ENCODE measurements at regions not wholly inside any gene's neighbourhood (a gene's known extent, or its start where the extent isn't known, plus 50 kb on each side); places are given as distances from the start of the nearest gene placed in this dataset.

GRCh38 chr12:105479710-105480109 is 149.2 kb downstream of the C12orf75 start:
- H2AFZ ChIP-seq (ENCODE audit: low read length): no peak overlapping the region
- no peak overlapping the region for H3K4me2 ChIP-seq (ENCODE audit: low read depth, low read length, poor library complexity, severe bottlenecking)
- no peaks in the 10 kb centered on the region for H3K79me2 ChIP-seq (ENCODE audit: low read length)

GRCh38 chr12:105480162-105480561 is 149.7 kb downstream of the C12orf75 start:
- H3K9ac ChIP-seq (ENCODE audit: low read length): no peak overlapping the region
- no peaks in the 10 kb centered on the region for H3K27me3 ChIP-seq (ENCODE audit: low read length)
- no peak overlapping the region for H3K27ac ChIP-seq (ENCODE audit: low read length)
- H3K4me1 ChIP-seq (ENCODE audit: low read length): peaks cover 7% of the 10 kb centered on the region
- H3K9me3 ChIP-seq (ENCODE audit: low read length): no peaks in the 10 kb centered on the region
- no peaks in the 10 kb centered on the region for H3K79me2 ChIP-seq (ENCODE audit: low read length)
- no peak overlapping the region for H3K4me2 ChIP-seq (ENCODE audit: low read depth, low read length, poor library complexity, severe bottlenecking)
- H3K36me3 ChIP-seq (ENCODE audit: insufficient read depth, low read length): no peaks in the 10 kb centered on the region
- H3K4me3 ChIP-seq (ENCODE audit: low read length): no peak overlapping the region
- no peaks in the 10 kb centered on the region for H3K9me2 ChIP-seq (replicated peaks; ENCODE audit: insufficient read depth, low read length)
- H4K20me1 ChIP-seq (ENCODE audit: insufficient read depth, low read depth, low read length): no peaks in the 10 kb centered on the region
- no peak for DNase-seq
- no peak overlapping the region for H2AFZ ChIP-seq (ENCODE audit: low read length)

More at GRCh38 chr12:105479710-105480109, 149.2 kb downstream of the C12orf75 start:
- no peak overlapping the region for H3K4me3 ChIP-seq (ENCODE audit: low read length)
- no peaks in the 10 kb centered on the region for H4K20me1 ChIP-seq (ENCODE audit: insufficient read depth, low read depth, low read length)
- no peaks in the 10 kb centered on the region for H3K9me2 ChIP-seq (replicated peaks; ENCODE audit: insufficient read depth, low read length)
- DNase-seq: no peak
- H3K27me3 ChIP-seq (ENCODE audit: low read length): no peaks in the 10 kb centered on the region
- H3K36me3 ChIP-seq (ENCODE audit: insufficient read depth, low read length): no peaks in the 10 kb centered on the region
- no peak overlapping the region for H3K9ac ChIP-seq (ENCODE audit: low read length)
- H3K9me3 ChIP-seq (ENCODE audit: low read length): no peaks in the 10 kb centered on the region
- H3K27ac ChIP-seq (ENCODE audit: low read length): no peak overlapping the region
- H3K4me1 ChIP-seq (ENCODE audit: low read length): peaks cover 7% of the 10 kb centered on the region

- Histone ChIP-seq H3K36me3 (ENCODE audit: insufficient read depth, low read length) (no peaks in the 10 kb centered on the region), H3K9me2 (replicated peaks; ENCODE audit: insufficient read depth, low read length) (no peaks in the 10 kb centered on the region), H3K9ac (ENCODE audit: low read length) (no peak overlapping the region), H3K4me3 (ENCODE audit: low read length) (no peak overlapping the region), H3K27me3 (ENCODE audit: low read length) (no peaks in the 10 kb centered on the region), H3K27ac (ENCODE audit: low read length) (no peak overlapping the region), H3K4me1 (ENCODE audit: low read length) (peaks cover 3% of the 10 kb centered on the region), H2AFZ (ENCODE audit: low read length) (no peak overlapping the region), H3K79me2 (ENCODE audit: low read length) (no peaks in the 10 kb centered on the region), H4K20me1 (ENCODE audit: insufficient read depth, low read depth, low read length) (no peaks in the 10 kb centered on the region), H3K4me2 (ENCODE audit: low read depth, low read length, poor library complexity, severe bottlenecking) (no peak overlapping the region), H3K9me3 (ENCODE audit: low read length) (no peaks in the 10 kb centered on the region)
- no peak for DNase-seq
These were observed 151.2 kb downstream of the C12orf75 start for GRCh38 chr12:105481392-105482300.

- Histone ChIP-seq H3K9me2 (replicated peaks; ENCODE audit: insufficient read depth, low read length) (no peaks in the 10 kb centered on the region), H3K4me3 (ENCODE audit: low read length) (no peak overlapping the region), H3K9me3 (ENCODE audit: low read length) (no peaks in the 10 kb centered on the region), H3K4me2 (ENCODE audit: low read depth, low read length, poor library complexity, severe bottlenecking) (no peak overlapping the region), H3K27me3 (ENCODE audit: low read length) (no peaks in the 10 kb centered on the region), H3K9ac (ENCODE audit: low read length) (no peak overlapping the region), H3K4me1 (ENCODE audit: low read length) (no peaks in the 10 kb centered on the region), H3K36me3 (ENCODE audit: insufficient read depth, low read length) (no peaks in the 10 kb centered on the region), H3K79me2 (ENCODE audit: low read length) (no peaks in the 10 kb centered on the region), H3K27ac (ENCODE audit: low read length) (no peak overlapping the region), H4K20me1 (ENCODE audit: insufficient read depth, low read depth, low read length) (no peaks in the 10 kb centered on the region), H2AFZ (ENCODE audit: low read length) (no peak overlapping the region)
- no peak for DNase-seq
These were observed 152.5 kb downstream of the C12orf75 start for GRCh38 chr12:105482951-105483350.

- H3K9me3 ChIP-seq (ENCODE audit: low read length): no peaks in the 10 kb centered on the region
- H3K79me2 ChIP-seq (ENCODE audit: low read length): no peaks in the 10 kb centered on the region
- H4K20me1 ChIP-seq (ENCODE audit: insufficient read depth, low read depth, low read length): no peaks in the 10 kb centered on the region
- no peaks in the 10 kb centered on the region for H3K9me2 ChIP-seq (replicated peaks; ENCODE audit: insufficient read depth, low read length)
- no peak overlapping the region for H3K4me3 ChIP-seq (ENCODE audit: low read length)
- H3K4me2 ChIP-seq (ENCODE audit: low read depth, low read length, poor library complexity, severe bottlenecking): no peak overlapping the region
- H2AFZ ChIP-seq (ENCODE audit: low read length): no peak overlapping the region
- no peak overlapping the region for H3K27ac ChIP-seq (ENCODE audit: low read length)
- H3K4me1 ChIP-seq (ENCODE audit: low read length): no peaks in the 10 kb centered on the region
- H3K36me3 ChIP-seq (ENCODE audit: insufficient read depth, low read length): no peaks in the 10 kb centered on the region
- no peak overlapping the region for H3K9ac ChIP-seq (ENCODE audit: low read length)
- no peaks in the 10 kb centered on the region for H3K27me3 ChIP-seq (ENCODE audit: low read length)
- no peak for DNase-seq
These were observed 153.2 kb downstream of the C12orf75 start for GRCh38 chr12:105483691-105484090.

- H3K4me3 ChIP-seq (ENCODE audit: low read length): no peak overlapping the region
- no peaks in the 10 kb centered on the region for H3K4me1 ChIP-seq (ENCODE audit: low read length)
- no peaks in the 10 kb centered on the region for H3K9me2 ChIP-seq (replicated peaks; ENCODE audit: insufficient read depth, low read length)
- no peaks in the 10 kb centered on the region for H4K20me1 ChIP-seq (ENCODE audit: insufficient read depth, low read depth, low read length)
- no peaks in the 10 kb centered on the region for H3K27me3 ChIP-seq (ENCODE audit: low read length)
- H3K9ac ChIP-seq (ENCODE audit: low read length): no peak overlapping the region
- H3K79me2 ChIP-seq (ENCODE audit: low read length): no peaks in the 10 kb centered on the region
- no peaks in the 10 kb centered on the region for H3K36me3 ChIP-seq (ENCODE audit: insufficient read depth, low read length)
- no peak overlapping the region for H2AFZ ChIP-seq (ENCODE audit: low read length)
- DNase-seq: no peak
- no peaks in the 10 kb centered on the region for H3K9me3 ChIP-seq (ENCODE audit: low read length)
- H3K27ac ChIP-seq (ENCODE audit: low read length): no peak overlapping the region
- H3K4me2 ChIP-seq (ENCODE audit: low read depth, low read length, poor library complexity, severe bottlenecking): no peak overlapping the region
These were observed 154.9 kb downstream of the C12orf75 start for GRCh38 chr12:105485321-105485910.

GRCh38 chr12:105485921-105486320 is 155.4 kb downstream of the C12orf75 start:
- Histone ChIP-seq H3K4me2 (ENCODE audit: low read depth, low read length, poor library complexity, severe bottlenecking) (no peak overlapping the region), H2AFZ (ENCODE audit: low read length) (no peak overlapping the region), H3K9ac (ENCODE audit: low read length) (no peak overlapping the region)

GRCh38 chr12:105487963-105488362 is 157.5 kb downstream of the C12orf75 start:
- H3K27ac ChIP-seq (ENCODE audit: low read length): no peak overlapping the region
- H4K20me1 ChIP-seq (ENCODE audit: insufficient read depth, low read depth, low read length): no peaks in the 10 kb centered on the region
- no peak overlapping the region for H3K4me3 ChIP-seq (ENCODE audit: low read length)
- H3K79me2 ChIP-seq (ENCODE audit: low read length): no peaks in the 10 kb centered on the region
- H3K9me3 ChIP-seq (ENCODE audit: low read length): no peaks in the 10 kb centered on the region
- H3K4me1 ChIP-seq (ENCODE audit: low read length): no peaks in the 10 kb centered on the region
- no peaks in the 10 kb centered on the region for H3K27me3 ChIP-seq (ENCODE audit: low read length)
- H3K36me3 ChIP-seq (ENCODE audit: insufficient read depth, low read length): no peaks in the 10 kb centered on the region
- no peak for DNase-seq
- no peak overlapping the region for H3K9ac ChIP-seq (ENCODE audit: low read length)
- no peak overlapping the region for H2AFZ ChIP-seq (ENCODE audit: low read length)
- H3K9me2 ChIP-seq (replicated peaks; ENCODE audit: insufficient read depth, low read length): no peaks in the 10 kb centered on the region
- H3K4me2 ChIP-seq (ENCODE audit: low read depth, low read length, poor library complexity, severe bottlenecking): no peak overlapping the region

More at GRCh38 chr12:105485921-105486320, 155.4 kb downstream of the C12orf75 start:
- no peaks in the 10 kb centered on the region for H3K9me3 ChIP-seq (ENCODE audit: low read length)
- no peak overlapping the region for H3K4me3 ChIP-seq (ENCODE audit: low read length)
- H3K9me2 ChIP-seq (replicated peaks; ENCODE audit: insufficient read depth, low read length): no peaks in the 10 kb centered on the region
- no peak for DNase-seq
- no peaks in the 10 kb centered on the region for H3K36me3 ChIP-seq (ENCODE audit: insufficient read depth, low read length)
- no peaks in the 10 kb centered on the region for H3K27me3 ChIP-seq (ENCODE audit: low read length)
- no peaks in the 10 kb centered on the region for H3K4me1 ChIP-seq (ENCODE audit: low read length)
- no peaks in the 10 kb centered on the region for H3K79me2 ChIP-seq (ENCODE audit: low read length)
- H3K27ac ChIP-seq (ENCODE audit: low read length): no peak overlapping the region
- no peaks in the 10 kb centered on the region for H4K20me1 ChIP-seq (ENCODE audit: insufficient read depth, low read depth, low read length)

All from Karpas-422 (cell line).